Stomach (tissue), 4 donors: ENCODE measurements at regions not wholly inside any gene's neighbourhood (a gene's known extent, or its start where the extent isn't known, plus 50 kb on each side); places are given as distances from the start of the nearest gene placed in this dataset.

Experiments used
- CTCF ChIP-seq, 7 experiments: fragments of 450-650 bp in 4 of 7; fragments of 200-600 bp in 3 of 7; sonication (generic) in 3 of 7; IDR thresholded peaks; one replicate each; pipeline ENCODE4 v1.5.1; 2016 to 2019; ENCODE audit warnings: antibody characterized with exemption in 7 of 7, control low read depth in 2 of 7, mild to moderate bottlenecking in 1 of 7
- EP300 ChIP-seq: sonication (generic); formaldehyde crosslinking; IDR thresholded peaks from one replicate; pipeline ENCODE4 v1.6.1; 2017; ENCODE audit warnings: antibody characterized with exemption
- POLR2A ChIP-seq, 4 donors: fragments of 450-650 bp; IDR thresholded peaks; one replicate each; pipeline ENCODE4 v1.6.1; 2016; ENCODE audit warnings: antibody characterized with exemption in 4 of 4, control low read depth in 2 of 4, mild to moderate bottlenecking in 1 of 4, moderate library complexity in 1 of 4
- POLR2AphosphoS5 ChIP-seq, 3 donors: sonication (generic); formaldehyde crosslinking; IDR thresholded peaks; one replicate each; pipeline ENCODE4 v1.6.1; 2016; ENCODE audit warnings: antibody characterized with exemption in 3 of 3

GRCh38 chr5:2251298-2251697, 368.6 kb upstream of the IRX4 start:
- TF ChIP-seq CTCF (IDR thresholded peaks at IDR 0.05), result no peak
- no peak for TF ChIP-seq POLR2A (IDR thresholded peaks at IDR 0.05)
- no peak for TF ChIP-seq EP300
- no peak for TF ChIP-seq POLR2AphosphoS5 (IDR thresholded peaks at IDR 0.05)
